Stimulated activated CD4-positive, alpha-beta T cell treated with anti-CD3 and anti-CD28 coated beads, Interleukin-4, amount 100 ng/mL, for 48 hours (primary cell): ENCODE measurements at regions not wholly inside any gene's neighbourhood (a gene's known extent, or its start where the extent isn't known, plus 50 kb on each side); places are given as distances from the start of the nearest gene placed in this dataset.

Source experiments
- DNase-seq, 2 donors: peaks; one replicate each; pipeline ENCODE4 v3.0.0-alpha.2; 2020; ENCODE audit warnings: low read depth in 2 of 2

DNA sequence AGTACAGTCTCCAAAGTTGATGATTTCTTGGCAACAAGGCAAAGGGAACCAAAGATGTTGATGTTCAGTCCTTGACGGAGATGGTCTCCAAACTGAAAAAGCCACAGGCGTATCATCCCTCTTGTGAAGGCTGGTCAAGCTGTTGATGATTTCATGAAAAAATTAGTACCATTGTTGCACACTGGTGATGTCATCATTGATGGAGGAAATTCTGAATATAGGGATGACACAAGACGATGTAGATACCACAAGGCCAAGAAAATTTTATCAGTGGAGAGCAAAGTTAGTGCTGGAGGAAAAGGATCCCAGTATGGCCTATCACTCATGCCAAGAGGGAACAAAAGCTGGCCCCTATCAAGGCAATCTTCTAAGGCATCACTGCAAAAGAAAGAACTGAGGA, 88.7 kb upstream of the KRR1 start:
- DNase-seq, result no peak

DNA sequence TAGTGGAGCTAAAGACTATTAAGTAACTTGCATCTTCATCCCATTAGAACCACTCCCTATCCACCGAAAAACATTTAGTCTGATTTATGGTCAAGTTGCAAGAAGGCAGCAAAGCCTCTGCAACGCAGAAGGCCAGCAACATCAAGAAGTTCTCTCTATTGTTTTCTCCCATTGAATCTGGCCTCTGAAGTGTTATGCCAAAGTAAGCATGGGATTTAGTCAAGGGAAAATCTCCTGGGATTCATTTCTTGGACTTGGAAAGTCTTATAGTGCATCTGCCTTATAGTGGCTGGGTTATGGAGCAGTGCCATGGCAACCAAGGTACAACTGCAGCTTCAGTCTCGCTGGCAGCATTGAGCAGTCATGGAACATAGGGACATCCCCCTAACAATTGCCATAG, 87.7 kb upstream of the KRR1 start:
- no peak for DNase-seq

DNA sequence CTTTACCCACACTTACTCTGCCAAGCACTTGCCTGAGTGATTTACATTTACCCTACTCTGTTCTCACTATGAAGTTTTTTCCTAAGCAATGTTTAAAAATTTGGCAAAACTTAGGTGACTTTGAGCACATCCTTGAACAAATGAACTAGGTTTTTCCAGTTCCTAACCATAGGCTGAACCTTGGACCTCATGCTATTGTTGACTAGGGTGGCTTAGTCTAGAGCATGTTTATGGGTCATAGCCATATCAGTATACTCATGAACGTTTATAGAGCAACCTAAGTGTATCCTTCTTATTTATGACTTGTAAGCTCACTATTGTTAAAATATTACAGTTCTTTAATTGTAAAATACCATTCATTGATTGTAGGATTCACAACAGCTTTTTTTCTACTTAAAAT, 85.0 kb upstream of the KRR1 start:
- no peak for DNase-seq

DNA sequence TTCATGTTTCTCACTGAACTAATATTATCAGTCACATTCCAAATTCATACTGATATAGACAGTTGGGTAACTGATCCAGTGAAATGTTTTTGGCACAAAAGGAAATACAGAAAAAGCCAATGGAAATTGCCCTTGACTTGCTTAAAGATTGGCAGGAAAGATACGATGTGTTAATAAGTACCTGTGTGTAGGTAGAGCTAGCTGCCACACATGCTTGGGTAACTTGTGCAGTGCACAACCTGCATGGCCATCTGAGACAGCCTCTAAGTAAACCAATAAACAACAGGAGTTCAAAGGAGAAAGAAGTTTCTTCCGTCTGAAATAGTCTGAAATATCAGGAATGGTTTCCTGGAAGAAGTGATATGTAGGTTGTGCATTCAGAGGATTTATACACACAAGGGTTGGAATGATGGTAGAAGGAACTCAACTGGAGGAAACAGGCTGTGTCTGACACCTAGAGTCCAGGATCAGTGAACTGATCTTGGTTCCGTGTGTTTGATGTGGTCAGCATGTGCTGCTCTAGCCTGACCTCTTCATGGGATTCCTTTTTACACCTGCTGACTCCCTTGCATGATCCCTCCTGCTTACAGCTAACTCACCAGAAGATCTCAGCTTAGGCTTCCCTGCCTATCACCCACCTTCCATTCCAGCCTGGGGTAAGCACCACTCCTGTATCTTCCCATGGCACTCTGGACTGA, 81.4 kb upstream of the KRR1 start:
- no peak for DNase-seq

DNA sequence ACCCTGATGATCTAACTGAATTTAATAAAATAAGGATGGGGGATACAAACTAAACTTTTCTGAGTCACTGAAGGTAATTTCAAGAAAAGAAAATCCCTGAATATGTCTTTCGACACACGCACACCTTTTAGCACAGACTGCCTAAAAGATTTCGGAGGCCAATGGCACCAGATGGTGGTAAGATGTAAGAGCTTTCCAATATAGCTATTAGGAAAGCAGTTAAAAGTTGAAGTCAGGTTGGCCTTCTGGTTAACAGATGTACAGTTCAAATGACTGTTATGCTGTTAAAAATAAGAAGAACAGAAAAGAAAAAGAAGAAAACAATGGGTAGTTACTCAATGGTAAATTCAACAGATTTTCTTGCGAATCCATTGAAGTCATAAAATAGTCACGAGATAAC, 80.7 kb upstream of the KRR1 start:
- DNase-seq, result no peak

DNA sequence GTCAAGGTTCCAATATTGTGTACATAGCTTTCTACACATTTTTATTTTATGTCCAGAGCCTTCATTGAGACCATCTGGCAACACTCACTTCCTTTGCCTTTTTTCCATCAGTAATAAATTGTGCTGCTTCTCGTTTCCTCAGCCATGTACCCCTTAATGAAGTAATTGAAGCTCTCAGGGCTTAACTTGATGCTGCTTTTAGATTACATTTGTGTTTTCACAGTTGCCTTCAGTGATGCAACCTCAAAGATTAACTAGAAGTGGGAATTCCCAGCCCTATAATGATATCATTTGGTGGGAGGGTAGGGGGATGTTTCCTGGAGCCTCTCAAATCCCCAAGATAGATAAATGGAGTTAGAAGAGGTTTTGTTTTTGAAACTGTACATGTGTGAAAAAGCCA, 80.2 kb upstream of the KRR1 start:
- DNase-seq, result no peak

DNA sequence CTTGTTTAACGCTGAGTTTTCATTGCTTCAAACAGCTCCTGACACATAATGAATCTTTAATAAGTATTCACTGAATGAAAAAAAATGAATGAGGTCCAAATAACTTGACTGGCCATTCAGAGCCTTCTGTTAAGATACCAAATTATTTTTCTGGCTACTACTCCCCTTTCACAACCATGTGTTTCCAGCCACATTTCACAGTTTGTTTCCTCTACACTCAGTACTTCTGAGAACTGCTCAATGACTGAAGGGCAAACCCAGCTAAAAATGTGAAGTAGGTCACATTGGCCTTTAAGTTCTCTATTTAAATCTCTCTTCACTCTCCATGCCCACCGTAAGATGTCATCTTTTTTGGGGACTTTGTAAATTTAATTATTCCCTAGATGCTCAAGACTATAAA, 78.4 kb upstream of the KRR1 start:
- DNase-seq, result no peak

DNA sequence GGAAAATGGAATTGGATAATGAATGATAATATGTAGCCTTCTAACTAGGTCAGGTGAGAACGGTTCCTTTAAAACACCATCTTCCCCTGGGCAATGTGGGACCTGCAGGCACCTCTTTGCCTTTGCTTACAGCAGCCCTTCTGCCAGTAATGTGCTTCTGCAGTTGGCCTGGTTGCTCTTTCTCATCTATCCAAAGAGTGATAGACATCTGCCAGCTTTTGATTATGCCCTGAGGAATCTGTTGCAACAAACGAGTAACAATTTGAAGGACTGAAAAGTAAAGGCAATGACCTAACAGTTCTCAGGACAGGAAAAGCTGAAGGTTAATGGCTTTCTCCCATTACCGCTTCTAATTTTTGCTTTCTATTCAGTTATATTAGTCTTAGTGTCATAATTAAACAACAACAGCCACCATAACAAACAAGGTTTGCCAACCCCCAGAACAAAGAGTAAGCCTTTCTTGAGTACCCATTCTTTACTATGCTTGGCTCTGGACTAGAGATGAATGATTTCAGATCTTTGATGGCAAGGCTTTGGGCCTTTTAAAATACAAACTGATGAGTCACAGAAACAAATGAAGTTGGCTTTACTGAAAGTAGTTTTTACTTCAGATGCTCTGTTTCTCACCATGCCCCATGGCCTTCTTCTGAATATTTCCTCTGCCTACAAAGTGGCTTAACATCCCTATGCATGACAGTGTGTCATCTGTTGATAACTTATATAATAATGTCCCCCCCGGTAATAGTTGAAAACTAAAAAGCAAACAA, 76.1 kb upstream of the KRR1 start:
- DNase-seq, result no peak

DNA sequence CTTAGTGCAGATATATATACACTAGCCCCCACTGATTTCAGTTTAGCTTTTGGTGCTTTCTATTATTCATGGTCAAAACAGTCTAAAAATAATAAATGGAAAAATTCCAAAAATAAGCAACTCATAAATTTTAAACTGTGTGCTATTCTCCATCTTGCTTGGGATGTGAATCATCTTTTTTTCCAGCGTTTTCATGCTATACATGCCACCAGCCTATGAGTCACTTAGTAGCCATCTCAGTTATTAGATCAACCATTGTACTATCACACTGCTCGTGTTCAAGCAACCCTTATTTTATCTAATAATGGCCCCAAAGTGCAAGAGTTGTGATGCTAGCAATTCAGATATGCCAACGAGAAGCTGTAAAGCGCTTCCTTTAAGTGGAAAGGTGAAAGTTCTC, 73.9 kb upstream of the KRR1 start:
- DNase-seq, result no peak

DNA sequence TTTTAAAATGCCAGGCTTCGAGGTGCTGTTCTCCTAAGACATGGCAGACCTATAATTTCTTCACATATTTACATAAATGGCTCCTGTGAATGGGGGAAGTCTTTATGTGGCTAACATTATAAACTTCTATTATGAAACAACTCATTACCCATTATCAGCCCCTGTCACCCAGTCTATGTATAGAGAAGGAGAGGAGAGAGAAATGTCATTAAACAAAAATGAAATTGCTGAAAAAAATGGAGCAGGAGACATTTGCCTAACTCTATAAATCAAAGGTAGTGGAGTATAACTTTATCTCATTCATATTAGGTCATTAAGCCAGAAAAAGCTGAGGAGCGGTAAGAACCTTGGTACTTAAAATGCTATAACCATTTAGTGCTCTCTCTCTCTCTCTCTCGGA, 71.9 kb upstream of the KRR1 start:
- no peak for DNase-seq

DNA sequence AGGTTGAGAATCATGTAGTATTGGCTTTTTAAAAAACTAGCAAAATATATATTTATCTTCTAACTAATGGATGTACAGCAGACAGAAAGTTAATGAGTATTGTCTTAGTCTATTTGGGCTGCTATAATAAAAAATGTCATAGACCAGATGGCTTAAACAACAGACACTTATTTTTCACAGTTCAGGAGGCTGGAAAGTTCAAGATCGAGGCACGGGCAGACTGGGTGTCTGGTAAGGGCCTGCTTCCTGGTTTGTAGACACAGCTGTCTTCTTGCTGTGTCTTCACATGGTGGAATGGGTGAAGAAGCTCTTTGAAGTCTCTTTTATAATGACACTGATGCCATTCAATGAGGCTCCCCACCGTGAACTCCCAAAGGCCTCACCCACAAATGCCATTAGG, 70.1 kb upstream of the KRR1 start:
- no peak for DNase-seq

DNA sequence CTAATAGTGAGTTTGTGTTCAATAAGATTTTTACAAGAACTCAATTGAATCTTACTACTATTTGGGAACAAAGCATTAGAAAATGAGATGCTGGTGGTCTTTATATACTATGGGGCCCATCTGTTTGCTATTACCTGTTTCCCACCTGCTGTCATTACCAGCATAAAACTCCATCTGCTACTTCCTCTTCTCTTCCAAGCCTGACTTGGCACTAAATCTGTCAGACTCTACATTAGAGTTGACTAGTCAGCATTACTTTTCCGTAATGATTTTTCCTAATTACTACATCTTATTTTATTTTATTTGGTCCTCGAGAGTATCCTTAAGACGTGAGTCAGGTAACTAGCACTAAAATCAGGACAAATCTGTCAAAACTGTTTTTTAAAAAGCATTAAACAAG, 68.1 kb upstream of the KRR1 start:
- no peak for DNase-seq

DNA sequence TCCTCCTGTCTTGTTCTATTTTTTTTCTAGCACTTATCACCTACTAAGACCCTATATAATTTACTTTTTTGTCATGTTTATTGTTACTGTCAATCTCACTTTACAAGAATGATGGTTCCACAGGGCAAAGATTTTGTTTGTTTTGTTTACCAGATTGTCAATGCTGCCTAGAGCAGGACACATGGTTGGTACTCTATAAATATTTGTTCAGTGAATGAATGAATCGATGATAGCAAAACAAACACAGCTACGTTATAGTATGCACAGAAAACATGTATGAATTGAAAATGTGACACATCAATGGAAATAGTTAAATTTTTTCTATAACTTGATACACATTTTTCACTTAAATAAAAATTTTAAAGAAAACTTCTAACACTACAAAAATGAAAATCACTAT, 67.1 kb upstream of the KRR1 start:
- no peak for DNase-seq

DNA sequence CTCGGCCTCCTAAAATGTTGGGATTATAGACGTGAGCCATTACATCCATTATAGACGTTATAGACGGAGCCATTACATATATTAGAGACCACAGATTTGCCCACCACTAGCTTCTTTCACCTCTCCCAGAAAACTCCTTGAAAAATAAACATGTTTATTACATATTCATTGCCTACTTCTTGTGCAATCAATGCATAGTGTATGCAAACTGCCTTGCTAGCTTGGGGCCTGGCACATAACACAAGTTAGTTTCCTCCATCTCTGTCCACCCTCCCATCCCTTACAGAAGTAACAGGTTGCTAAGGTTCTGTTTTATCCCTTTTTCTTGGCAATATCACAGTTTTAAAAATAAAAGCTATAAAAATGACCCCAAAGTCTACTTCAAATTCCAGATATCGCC, 66.4 kb upstream of the KRR1 start:
- no peak for DNase-seq

DNA sequence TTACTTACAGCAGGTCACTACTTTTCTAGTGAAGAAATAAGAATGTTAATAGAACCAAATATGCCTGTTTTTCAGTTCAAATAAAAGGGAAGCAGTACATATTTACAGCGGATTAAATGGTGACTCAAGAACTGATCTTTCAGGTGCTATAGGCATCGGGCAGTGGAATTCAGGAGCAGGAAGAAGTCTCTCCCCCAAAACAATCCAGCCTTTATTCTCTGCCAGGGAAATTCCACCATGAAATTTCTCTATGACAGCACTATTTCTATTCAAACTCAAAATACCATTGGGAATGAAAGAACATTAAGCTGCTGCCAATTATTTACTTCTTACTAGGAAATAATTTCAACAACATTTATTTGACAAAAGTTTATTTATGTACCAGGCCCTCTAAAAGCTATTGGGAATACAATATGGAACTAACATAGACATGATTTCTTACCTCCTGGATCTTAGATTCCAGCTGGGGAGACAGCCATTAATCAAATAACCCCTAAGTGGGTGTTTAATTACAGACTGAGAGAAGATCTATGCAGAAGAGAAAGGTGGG, 60.3 kb upstream of the KRR1 start:
- DNase-seq, result no peak

DNA sequence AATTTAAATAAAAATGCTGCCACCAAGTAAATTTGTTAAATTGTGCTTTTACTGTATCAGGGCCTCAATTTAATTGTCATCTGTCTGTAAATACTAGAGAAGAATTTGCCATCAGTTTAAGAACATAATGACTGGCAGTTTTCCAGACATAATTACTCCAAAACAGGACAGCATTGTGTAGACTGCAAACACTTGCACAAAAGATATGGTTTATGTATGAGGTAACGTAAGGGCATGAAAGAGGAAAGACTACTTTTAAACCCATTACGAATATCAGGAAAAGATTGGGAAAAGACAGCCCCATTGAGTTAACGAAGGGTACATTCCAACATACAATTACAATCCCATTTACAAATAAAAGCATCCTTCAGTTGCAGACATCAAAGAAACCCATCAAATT, 59.8 kb upstream of the KRR1 start:
- DNase-seq, result no peak

DNA sequence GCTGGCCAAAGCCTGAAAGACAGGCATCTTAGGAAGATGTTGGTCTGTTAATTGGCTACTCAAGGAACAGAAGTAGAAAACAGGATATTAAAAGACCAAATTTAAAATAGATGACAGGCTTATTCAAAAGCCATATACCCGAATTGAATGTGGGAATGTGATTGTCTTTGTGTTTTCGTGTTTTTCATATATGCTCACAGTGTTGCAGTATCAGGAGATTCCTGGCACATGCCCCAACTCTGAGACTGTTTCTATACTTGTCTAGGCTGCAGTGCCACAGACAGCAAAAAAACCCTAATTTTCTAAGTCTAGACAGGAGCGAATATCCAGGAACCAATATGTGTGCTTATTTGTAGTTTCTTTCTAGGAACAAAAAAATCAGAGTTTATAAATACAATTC, 57.4 kb upstream of the KRR1 start:
- no peak for DNase-seq

DNA sequence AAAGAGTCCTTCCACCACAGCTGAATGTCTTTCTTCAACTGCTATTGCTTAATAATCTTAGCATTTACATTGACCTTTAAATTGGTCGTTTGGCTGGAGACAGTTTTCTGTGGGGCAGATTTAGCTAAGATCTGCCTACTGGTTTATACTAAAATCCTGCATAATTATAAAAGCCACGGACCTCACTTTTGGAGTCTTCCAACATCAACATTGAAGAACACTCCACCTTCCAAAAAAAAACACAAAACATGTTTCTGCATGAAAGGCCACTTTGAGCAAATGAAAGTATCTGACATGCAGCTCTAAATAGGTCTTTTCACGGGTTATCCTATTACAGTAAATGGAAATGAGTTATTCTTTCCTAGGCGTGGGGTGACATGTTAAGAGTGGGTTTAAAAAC, 57.0 kb upstream of the KRR1 start:
- DNase-seq, result no peak

DNA sequence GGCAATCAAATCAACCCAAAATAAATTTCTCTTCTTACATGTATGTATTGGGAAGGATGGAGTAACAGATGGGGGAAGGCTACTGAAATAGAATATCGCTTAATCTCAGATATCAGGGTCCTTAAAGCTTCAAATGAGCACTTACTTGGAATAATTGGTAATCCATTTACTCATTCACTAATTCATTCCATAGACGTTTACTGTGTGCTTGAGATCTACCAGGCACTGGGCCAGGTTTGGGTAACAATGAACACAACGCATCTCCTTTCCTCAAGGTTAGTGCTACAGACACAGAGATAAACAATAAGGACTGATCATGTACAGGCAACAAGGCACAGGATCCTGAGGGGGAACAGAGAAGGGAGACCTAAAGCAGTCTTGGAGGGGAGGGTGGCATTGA, 54.4 kb upstream of the KRR1 start:
- DNase-seq, result no peak

DNA sequence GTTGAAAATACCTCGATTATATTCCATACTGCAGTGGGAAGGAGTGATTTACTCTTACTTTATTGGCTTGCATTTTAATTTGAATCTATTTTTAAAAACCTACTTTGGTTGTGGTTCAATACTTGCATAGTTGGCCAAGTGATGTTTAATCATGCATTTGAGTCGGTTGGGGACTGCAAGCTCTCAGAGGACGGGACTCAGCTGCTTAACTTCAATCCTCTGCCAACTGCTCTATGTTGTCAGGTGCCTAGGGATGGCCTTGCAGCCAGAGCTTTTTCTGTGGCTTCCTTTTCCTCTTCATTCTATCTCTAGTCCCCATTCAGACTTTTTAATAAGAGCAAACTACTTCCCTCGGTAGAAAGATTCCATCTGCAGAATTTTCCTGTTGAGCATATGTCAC, 53.4 kb upstream of the KRR1 start:
- no peak for DNase-seq

DNA sequence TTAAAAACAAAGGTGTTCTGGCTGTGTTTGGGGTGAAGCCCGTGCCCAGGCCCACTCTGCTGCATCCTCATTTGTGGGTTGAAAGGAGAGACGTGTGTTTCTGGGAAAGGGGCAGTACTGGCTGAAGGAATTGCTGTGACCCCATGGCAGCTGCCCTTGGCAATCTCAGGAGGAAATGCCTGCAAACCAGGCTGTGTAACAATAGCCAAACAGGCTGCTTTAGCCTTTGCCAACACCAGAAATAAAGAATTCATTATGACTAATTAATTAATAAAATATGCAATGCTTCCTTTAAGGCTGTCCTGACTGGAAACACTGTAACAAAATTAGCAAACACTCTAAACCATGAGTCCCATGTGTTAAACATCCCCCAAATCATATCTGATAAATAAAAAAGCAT, 53.0 kb upstream of the KRR1 start:
- no peak for DNase-seq

DNA sequence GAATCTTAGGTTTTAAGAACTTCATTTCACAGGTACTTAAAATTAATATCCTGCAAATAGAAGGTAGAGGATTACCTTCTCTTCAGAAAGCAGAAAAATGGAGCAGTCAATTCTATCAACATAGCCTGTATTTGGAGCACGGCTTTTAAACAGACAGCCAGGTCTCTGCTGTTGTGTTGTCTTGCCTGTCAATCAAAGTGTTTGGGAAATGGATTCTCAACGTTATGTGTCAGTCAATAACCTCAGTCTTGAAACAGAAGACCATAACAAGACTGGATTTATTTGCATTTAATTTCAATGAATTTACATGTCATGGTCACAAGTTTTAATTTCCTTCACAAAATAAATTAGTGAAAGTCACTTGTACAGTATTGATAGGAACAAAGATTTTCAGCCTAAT, 51.9 kb upstream of the KRR1 start:
- DNase-seq, result no peak

DNA sequence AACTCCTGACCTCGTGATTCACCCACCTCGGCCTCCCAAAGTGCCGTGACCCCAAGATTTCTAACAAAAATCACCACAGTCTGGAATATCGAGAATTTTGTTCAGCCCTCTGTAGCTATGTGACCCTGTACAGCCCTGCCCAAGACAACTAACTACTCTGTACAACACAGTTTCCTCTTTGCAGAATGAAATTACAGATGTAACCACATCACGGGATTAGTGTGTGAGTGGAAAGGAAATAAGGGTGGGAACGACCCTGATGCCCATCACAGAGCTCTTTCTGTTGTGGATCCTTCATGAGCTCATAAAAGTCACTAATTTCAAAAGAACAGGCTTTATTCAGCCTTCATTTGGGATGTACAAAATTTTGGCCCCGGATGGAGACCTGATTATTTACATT, 50.5 kb upstream of the KRR1 start:
- DNase-seq, result no peak
